ENCODE measurements at regions not wholly inside any gene's neighbourhood (a gene's known extent, or its start where the extent isn't known, plus 50 kb on each side); places are given as distances from the start of the nearest gene placed in this dataset.

GRCh38 chr5:146940295-146940694, 61.7 kb upstream of the PPP2R2B start:
- no peak for DNase-seq (ENCODE audit: low read depth, low spot score)

GRCh38 chr5:146944019-146944418, 65.5 kb upstream of the PPP2R2B start:
- DNase-seq (ENCODE audit: low read depth, low spot score), result no peak

- no peak for DNase-seq (ENCODE audit: low read depth, low spot score)
Measured at GRCh38 chr5:146944764-146945616, 66.4 kb upstream of the PPP2R2B start.

- no peak for DNase-seq (ENCODE audit: low read depth, low spot score)
Measured at GRCh38 chr5:146945617-146946084, 67.1 kb upstream of the PPP2R2B start.

GRCh38 chr5:146947181-146947941, 68.8 kb upstream of the PPP2R2B start:
- DNase-seq (ENCODE audit: low read depth, low spot score), result no peak

- DNase-seq (ENCODE audit: low read depth, low spot score), result no peak
Measured at GRCh38 chr5:146948666-146949065, 70.1 kb upstream of the PPP2R2B start.

- no peak for DNase-seq (ENCODE audit: low read depth, low spot score)
Measured at GRCh38 chr5:146952168-146952567, 73.6 kb upstream of the PPP2R2B start.

- DNase-seq (ENCODE audit: low read depth, low spot score), result no peak
Measured at GRCh38 chr5:146956217-146956616, 77.7 kb upstream of the PPP2R2B start.

- no peak for DNase-seq (ENCODE audit: low read depth, low spot score)
Measured at GRCh38 chr5:146959360-146959759, 80.8 kb upstream of the PPP2R2B start.

GRCh38 chr5:146962801-146963355, 84.3 kb upstream of the PPP2R2B start:
- DNase-seq (ENCODE audit: low read depth, low spot score), result no peak

GRCh38 chr5:146965761-146966659, 87.5 kb upstream of the PPP2R2B start:
- DNase-seq (ENCODE audit: low read depth, low spot score), result peak; percentile 22

- DNase-seq (ENCODE audit: low read depth, low spot score), result no peak
Measured at GRCh38 chr5:146967646-146968045, 89.1 kb upstream of the PPP2R2B start.

GRCh38 chr5:146971401-146971800, 92.8 kb upstream of the PPP2R2B start:
- no peak for DNase-seq (ENCODE audit: low read depth, low spot score)

- DNase-seq (ENCODE audit: low read depth, low spot score), result no peak
Measured at GRCh38 chr5:146986469-146986868, 107.9 kb upstream of the PPP2R2B start.

- no peak for DNase-seq (ENCODE audit: low read depth, low spot score)
Measured at GRCh38 chr5:146993876-146994530, 115.4 kb upstream of the PPP2R2B start.

- no peak for DNase-seq (ENCODE audit: low read depth, low spot score)
Measured at GRCh38 chr5:146995878-146996277, 117.3 kb upstream of the PPP2R2B start.

GRCh38 chr5:147015405-147015804, 136.8 kb upstream of the PPP2R2B start:
- no peak for DNase-seq (ENCODE audit: low read depth, low spot score)

- no peak for DNase-seq (ENCODE audit: low read depth, low spot score)
Measured at GRCh38 chr5:147017191-147017590, 138.6 kb upstream of the PPP2R2B start.

- DNase-seq (ENCODE audit: low read depth, low spot score), result no peak
Measured at GRCh38 chr5:147017621-147018020, 139.1 kb upstream of the PPP2R2B start.

- DNase-seq (ENCODE audit: low read depth, low spot score), result no peak
Measured at GRCh38 chr5:147018812-147019211, 140.3 kb upstream of the PPP2R2B start.

Data from pulmonary artery endothelial cell (primary cell).